Stimulated activated CD8-positive, alpha-beta memory T cell treated with anti-CD3 and anti-CD28 coated beads, Interleukin-12 subunit alpha, Interleukin-12 subunit beta, amount 100 ng/mL, for 24 hours (primary cell): ENCODE measurements at regions not wholly inside any gene's neighbourhood (a gene's known extent, or its start where the extent isn't known, plus 50 kb on each side); places are given as distances from the start of the nearest gene placed in this dataset.

Experiments used
- DNase-seq: peaks from one replicate; pipeline ENCODE4 v3.0.0-alpha.2; 2020; ENCODE audit errors: extremely low read depth

DNA sequence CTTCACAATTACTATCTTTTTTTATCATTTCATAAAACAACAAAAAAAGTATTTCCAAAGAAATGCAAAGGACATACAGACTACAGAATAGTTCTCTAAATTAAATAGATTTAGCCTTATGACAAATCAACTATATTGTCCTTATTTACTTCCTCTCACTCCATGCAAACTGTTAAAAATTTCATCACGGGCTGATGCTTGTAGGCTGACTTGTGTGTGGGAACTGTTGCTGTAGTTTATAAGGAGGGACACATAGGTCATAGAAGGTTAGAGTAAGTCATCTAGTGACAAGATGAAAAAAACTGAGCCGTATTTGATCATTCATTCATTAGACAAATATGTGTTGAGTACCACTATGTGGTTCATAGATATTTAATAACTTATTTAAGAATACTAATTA is 232.5 kb upstream of the TBL1XR1 start:
- no peak for DNase-seq

- DNase-seq = no peak
These were observed 233.4 kb upstream of the TBL1XR1 start for GRCh38 chr3:177430653-177431052.

DNA sequence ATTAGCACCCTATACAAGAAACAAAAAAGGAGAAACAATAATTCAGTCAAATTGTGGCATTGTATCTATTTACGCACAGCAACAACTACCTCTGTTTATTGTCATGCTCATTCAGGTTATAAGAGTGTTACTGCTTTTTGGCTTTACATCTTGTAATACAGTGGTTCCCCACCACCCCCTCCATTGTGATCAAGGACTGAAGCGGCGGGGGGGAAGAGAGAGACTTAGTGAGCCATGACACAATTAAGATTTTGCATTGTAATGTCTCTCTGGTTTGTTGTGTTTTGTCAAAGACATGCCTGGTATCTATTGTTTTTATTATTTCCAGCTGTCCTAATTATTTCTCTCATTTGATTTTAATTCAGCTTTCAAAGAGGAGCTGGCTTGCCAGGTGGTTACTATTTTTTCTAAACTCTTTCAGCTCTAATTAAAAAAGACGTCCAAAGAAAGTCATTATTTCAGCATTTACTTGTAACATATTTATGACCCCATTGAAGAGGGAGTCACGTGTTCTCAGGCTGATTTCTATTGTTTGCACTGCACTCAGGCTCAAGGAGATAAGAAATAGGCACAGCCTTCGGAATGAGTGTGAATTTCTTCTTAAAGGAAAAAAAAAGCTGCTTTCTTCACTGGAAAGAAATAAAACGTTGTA is 234.4 kb upstream of the TBL1XR1 start:
- no peak for DNase-seq

GRCh38 chr3:177435301-177435700 is 238.0 kb upstream of the TBL1XR1 start:
- DNase-seq = no peak

DNA sequence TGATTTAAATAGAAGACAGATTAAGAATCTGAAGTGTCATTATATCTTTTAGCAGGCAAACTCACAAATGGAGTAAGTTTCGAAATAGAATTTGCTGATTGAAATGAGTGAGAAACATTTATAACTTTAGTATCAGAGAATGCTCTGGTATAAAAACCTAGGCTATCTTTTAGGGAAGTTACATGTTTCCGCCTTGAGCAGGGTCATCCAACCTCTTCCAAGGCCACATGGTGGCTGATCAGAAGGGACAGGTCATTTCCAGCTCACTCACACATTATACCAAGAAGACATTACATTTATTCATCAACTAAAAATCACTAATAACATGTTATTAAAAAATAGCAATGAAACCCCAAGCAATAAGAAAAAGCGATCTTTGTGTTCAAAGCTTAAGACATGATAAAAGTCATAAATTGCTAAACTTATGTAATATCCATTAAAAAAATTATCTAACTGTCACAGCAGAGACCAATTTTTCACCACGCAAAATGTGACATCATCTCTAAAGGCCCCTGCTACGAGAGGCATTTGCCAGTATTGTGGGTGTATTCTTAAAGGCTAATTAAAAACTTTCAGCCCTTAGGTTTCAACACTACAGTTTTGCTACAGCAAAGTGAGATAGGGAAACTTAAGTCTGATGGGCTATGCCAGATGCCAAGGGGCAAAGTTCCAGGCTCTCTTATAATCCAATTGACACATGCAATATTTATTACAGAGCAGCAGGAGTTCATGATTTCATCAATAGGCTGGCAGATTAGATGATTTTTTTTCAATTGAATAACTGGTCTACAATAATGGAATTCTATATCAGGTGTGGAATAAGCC is 240.4 kb upstream of the TBL1XR1 start:
- DNase-seq = no peak

DNA sequence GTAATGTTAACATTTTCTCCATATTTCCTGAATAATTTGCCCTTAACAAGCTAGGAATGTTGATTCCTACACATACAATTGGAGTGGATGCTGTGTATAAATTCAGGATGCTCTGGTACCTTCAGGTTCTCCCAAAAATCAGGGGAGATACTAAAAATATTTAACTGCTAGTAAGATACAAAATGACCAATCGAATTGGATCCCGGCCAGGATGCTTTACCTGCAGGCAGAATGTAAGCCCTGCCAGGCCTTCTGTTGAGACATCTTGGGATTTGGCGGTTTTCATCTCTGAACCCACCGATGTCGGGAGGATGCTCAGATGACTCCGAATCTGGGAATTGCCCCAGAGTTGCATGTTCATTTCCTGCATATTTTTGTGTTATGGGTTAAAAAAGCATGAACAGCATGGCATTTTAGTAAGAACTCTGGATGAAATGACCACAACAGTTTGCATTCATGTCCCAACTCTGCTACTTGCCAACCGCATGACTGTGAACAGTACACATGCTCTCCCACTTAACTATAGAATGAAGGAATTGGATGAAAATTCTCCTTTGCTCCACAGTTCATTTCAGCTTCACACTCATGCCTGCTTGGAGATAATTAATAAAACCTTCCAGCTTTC is 241.4 kb upstream of the TBL1XR1 start:
- no peak for DNase-seq

DNA sequence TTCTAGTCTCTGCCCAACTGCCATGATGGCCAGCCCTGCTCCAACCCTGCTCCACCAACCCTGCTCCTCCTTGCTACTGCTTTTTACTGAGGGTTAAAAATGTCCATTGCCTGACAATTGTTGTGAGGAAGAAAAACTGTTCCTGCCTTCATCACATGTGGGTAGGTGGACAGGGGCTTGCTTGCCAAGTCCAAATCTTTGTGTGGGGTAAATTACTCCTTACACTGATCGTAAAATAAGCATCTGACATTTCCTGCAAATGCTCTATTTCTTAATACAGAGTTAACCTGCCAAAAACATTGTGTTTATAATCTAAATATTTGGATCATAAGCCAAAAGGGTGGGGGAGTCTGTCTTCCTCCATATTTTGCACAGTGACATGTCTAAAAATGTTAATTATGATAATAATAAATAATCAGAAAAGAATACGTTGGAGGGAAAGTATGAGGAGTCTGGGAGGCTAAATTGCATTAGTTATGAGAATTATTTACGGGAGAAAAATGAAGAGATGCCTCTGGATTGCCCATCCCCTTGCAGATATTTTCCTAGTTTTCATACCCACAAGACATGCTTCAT is 242.5 kb upstream of the TBL1XR1 start:
- no peak for DNase-seq

- no peak for DNase-seq
These were observed 243.3 kb upstream of the TBL1XR1 start for GRCh38 chr3:177440456-177441104.

GRCh38 chr3:177441276-177441812 is 244.1 kb upstream of the TBL1XR1 start:
- DNase-seq = no peak

- DNase-seq = no peak
These were observed 244.7 kb upstream of the TBL1XR1 start for GRCh38 chr3:177441813-177442646.

- DNase-seq = no peak
These were observed 246.2 kb upstream of the TBL1XR1 start for GRCh38 chr3:177443469-177443868.

GRCh38 chr3:177444696-177445095 is 247.4 kb upstream of the TBL1XR1 start:
- no peak for DNase-seq

DNA sequence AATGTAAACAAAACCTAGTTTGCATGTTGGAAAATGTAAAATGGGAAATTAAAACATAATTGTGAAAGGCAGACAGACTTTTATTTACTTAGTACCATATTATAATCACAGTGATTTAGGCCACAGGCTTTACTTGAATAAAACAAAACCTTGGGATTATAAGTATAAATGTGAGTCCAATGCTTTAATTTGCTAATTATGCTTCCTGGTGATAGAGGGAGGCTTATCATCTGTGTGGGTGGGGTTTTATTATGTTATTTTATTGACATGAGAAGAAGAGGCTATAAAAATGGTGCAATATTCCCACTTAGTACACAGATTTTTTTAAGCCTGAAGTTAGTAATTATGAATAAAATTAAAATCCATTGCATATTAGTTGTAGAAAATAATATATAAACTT is 248.3 kb upstream of the TBL1XR1 start:
- no peak for DNase-seq

DNA sequence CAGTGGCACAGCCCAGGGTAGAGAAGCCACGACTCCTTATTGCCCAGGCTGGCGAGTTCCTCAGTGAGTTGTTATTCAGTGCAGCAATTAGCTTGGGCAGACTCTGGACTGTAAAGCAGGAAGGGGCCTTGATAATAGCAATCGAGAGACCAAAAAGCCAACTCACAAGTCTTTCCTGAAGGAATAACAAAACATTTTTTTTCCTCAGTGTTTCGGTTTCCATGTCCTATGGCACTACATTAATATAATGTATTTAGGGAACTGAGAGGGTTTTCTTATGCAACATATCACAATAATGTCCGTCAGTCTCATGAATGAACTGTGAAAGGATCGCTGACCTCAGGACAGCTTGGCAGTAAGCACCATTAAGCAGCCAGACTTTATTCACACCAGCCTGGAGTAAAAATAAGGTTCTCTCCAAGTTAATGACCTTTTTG is 248.9 kb upstream of the TBL1XR1 start:
- no peak for DNase-seq

GRCh38 chr3:177447938-177448337 is 250.7 kb upstream of the TBL1XR1 start:
- DNase-seq = no peak

GRCh38 chr3:177448987-177449359 is 251.7 kb upstream of the TBL1XR1 start:
- DNase-seq = no peak

DNA sequence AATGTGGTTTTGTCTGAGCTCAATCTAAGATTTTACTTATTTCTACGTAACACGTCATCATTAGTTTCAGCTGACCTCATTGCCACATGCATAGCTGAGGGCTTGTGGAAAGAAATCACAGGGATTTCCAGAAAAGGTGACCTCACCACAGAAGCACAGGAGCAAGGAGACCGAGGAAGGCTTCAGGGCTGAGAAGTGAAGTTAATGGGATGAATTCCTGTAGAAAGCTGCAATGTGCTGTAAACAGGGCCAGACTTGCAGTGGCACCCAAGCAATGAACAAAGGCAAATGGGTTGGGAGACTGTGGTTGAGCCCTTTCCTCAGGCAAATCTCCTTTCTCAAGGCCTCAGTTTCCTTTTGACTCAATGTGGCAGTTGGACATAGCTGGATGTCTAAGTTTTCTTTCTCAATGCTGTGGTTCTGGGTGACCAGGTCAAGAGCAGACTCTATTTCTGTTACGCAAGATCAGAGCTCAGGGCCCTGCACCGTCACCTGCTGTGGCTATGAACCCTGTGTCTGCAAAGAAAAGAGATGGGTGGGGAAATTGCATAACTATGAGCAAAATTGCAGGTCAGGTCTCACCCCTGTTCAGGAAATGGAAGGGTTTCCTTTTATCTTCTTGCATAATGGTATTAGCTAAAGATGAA is 252.2 kb upstream of the TBL1XR1 start:
- DNase-seq = no peak

GRCh38 chr3:177451301-177451750 is 254.0 kb upstream of the TBL1XR1 start:
- no peak for DNase-seq

- no peak for DNase-seq
These were observed 254.9 kb upstream of the TBL1XR1 start for GRCh38 chr3:177451864-177452830.
